Activated CD8-positive, alpha-beta memory T cell treated with anti-CD3 and anti-CD28 coated beads for 24 hours (primary cell): ENCODE measurements at regions not wholly inside any gene's neighbourhood (a gene's known extent, or its start where the extent isn't known, plus 50 kb on each side); places are given as distances from the start of the nearest gene placed in this dataset.
"Not testable (repeated sequence)": the region's sequence is repeated elsewhere in the genome, so short reads cannot be mapped to it uniquely, and the experiment has no call there.

ENCODE experiments used
- DNase-seq: peaks from one replicate; pipeline ENCODE4 v3.0.0-alpha.2; 2020

- no peak for DNase-seq
These were observed 288.0 kb downstream of the NDUFA10 start for GRCh38 chr2:239737144-239737463.

DNA sequence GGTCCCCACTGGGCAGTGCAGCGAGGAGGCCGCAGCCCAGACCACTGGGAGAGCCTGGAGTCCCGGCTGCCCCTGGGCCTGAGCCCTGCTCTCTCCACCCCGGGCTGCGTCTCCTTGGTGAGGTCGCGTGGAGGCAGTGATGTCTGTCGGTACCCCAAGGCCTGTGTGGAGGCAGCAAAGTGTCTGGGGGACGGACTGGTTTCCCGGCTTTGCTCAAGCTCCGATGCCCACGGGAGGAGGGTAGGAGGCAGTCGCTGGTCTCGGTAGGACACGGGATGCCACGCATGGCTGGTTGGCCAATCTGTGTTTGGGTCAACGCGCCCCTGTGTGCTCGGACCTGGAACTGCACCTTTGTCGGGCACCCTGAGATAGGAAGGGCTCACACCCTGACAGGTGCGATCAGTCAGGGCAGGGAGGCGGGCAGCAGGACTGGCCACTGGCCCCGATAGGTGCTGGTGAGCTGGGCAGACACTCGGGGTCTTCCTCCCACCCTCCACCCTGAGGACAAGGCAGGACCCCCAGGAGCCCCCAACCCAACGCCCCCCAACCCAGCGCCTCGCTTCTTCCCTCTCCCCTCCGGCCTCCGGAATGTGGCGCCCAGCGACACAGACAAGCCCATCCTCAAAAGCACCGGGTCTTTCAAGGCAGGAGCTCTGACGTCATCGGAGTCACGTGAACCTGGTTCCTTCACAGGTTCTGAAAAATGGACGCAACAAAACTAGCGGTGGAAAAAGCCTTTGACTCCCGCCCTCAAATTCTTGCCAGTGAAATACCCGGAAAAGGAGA is 288.6 kb downstream of the NDUFA10 start:
- no peak for DNase-seq

DNA sequence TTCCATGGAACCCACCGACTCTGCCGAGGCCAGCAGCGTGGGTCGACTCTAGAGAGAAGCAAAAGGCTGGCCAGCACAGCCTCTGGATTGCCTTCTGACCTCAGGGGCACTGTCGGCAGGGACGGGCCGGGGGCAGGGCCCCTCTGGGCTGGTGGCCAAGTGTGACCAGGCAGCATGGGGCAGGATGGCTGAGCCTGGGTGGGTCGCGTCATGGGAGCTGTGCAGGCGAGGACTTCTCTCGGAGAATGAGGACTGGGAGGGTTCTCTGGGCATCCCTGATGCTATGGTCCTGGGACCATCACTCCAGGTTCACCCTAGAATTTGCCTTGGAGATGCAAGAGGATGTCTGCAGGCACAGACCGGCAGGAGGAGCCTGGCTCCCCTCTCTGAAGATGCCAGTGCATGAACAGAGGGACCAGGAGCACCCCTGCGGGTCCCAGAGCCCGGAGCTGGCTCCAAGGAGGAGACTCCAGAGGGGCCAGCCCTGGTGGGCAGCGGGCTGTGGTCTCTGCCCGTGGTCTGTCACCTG is 289.2 kb downstream of the NDUFA10 start:
- no peak for DNase-seq

DNA sequence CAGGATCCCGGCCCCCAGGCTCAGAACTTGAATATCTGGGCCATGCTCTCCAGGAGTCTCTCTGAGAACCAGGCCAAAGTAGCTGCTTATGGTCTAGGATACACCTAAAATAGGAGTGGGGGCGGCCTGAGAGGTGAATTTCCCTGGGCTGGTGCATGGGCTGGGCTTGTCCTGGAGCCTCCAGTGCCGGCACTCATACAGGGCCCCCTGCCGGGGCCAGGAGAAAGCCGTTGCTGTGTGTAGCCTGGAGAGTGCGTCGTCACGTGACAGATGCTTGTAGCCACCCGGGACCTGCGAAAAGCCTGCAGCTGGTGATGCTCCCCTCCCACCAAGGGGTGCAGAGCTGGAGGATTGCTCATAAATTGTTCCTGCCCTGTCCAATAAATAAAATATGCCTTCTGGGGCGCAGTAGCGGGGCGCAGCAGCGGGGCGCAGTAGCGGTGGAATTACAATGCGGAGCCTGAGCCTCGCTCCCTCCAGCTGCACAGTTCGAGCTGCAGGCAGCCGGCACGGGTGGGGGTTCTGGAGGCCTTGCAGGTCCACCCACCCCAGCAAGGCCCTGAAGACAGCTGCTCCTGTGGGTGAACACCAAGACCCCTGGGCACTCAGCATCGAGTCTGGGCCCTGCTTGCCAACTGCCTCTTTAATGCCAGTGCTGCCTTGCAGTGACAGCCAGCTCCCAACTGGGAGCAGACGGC is 289.9 kb downstream of the NDUFA10 start:
- DNase-seq: no peak

DNA sequence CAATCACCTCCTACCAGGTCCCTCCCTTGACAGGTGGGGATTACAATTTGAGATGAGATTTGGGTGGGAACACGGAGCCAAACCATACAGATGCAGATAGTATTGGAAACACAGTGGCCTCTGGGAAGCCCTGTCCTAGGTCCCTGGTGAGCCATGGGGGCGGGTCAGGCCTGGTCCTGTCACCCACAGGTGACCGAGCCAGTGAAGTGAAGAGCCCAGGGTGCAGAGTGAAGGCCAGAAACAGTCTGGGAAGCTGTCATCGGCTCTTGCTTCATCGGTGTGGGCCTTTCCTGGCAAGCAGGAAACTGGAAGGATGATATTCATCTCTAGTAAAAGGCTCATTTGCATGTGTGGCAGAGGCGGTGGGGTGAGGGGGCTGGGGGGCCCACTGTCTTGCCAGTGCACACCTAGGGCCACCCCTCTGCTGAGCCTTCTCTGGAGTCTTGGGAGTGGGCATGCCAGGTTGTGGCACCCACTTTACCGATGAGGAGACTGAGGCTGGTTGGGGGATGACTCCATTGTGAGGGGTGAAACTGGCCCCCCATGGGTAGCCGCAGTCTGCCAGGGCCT is 290.6 kb downstream of the NDUFA10 start:
- DNase-seq: no peak

- DNase-seq: no peak
These were observed 292.5 kb downstream of the NDUFA10 start for GRCh38 chr2:239732666-239733010.

DNA sequence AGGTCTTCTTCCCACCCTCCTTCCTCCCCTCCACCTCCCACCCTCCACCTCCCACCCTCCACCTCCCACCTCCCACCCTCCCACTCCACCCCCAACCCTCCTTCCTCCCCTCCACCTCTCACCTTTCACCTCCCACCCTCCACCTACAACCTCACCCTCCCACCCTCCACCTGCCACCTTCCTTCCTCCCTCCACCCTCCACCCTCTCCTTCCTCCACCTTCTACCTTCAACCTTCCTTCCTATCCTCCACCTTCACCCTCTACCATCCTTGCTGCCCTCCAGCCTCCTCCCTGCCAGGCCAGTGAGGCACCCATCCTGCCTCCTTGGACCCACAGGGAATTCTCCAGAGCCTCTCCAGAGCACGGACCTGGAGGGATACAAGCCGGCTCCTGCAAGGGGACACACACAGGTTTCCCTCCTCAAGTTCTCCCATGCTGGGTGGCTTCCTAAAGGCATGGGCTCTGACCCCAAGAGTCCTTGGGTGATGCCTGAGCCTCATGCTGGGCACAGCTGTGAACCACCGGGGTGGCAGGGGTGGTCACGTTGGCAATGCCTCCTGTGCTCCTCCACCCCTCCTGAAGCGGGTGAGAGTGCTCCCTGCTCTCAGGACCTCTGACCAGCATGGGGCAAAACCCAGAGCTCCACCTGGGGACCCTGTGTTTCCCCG is 293.0 kb downstream of the NDUFA10 start:
- no peak for DNase-seq

- DNase-seq: no peak
These were observed 293.7 kb downstream of the NDUFA10 start for GRCh38 chr2:239731422-239731821.

DNA sequence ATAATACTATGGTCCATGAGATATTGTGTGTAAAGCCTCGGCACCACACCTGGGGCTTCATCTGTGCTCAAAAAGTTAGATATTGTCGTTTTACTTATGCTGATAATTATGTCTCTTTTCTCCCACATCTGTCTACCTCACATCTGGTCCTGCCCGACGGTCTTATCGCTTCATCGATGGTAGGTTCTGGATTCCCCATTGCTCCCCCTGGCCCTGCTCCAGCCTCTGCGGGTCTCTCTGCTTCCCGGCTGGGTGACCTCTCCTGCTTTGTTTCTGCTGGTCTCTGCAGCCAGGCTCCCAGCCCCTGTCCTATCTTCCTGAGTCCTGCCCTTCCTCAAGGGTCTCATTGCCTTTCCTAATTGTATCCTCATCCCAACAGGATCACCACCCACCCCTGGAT is 294.2 kb downstream of the NDUFA10 start:
- DNase-seq: no peak

- DNase-seq: not testable (repeated sequence)
These were observed 294.6 kb downstream of the NDUFA10 start for GRCh38 chr2:239730567-239730882.

DNA sequence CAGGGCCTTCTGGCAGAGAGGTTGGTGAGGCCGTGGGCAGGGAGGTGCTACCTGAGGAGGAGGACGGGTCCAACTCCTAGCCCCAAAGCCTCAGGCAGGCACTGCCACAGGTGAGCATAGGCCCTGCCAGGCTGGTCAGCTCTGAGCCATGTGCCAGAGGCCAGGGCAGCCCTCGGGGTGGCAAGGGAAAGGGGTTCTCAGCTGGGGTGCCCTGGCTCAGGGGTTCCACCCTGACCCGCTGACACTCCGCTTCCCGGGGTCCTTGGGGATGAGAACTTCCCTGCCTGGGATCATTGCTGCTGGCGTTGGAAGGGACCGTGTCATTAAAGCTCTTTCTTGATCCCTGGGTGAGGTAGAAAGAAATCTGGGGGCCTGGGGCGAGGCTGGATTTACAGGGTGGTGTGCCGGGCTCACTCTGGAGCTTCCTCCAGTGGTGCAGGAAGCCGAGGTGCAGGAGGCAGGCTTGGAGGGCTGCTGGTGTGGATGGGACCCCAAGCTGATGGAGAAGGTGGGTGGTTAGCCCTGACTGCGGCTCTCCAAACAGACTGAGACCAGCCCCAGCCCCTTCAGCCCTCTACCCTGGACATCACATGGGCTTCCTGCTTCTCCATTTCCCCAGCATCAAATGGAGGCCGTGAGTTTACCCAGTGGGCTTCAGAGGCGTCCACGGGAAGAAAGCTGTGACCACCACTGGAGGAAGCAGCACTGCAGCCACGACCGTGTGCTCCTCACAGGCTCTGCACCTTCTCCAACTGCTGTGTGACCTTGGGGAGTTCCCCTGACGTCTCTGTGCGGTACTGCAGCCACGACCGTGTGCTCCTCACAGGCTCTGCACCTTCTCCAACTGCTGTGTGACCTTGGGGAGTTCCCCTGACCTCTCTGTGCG is 295.2 kb downstream of the NDUFA10 start:
- no peak for DNase-seq

- DNase-seq: no peak
These were observed 296.0 kb downstream of the NDUFA10 start for GRCh38 chr2:239729151-239729550.

DNA sequence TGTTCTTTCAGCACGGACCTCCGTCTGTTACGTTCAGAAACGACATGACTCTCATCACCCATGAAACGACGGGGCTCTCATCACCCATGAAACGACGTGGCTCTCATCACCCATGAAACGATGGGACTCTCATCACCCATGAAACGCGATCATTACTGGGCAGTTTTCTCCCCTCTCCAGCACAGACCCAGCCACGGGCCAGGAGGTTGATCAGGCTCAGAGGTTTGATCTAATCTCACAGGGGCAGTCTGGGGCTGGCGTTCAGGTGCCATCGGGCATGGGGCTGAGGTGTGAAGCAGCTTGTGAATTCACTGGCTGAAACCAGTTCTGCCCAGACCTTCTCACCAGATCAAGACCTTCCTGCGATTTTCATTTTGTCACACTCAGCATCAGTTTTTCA is 296.4 kb downstream of the NDUFA10 start:
- DNase-seq: no peak

DNA sequence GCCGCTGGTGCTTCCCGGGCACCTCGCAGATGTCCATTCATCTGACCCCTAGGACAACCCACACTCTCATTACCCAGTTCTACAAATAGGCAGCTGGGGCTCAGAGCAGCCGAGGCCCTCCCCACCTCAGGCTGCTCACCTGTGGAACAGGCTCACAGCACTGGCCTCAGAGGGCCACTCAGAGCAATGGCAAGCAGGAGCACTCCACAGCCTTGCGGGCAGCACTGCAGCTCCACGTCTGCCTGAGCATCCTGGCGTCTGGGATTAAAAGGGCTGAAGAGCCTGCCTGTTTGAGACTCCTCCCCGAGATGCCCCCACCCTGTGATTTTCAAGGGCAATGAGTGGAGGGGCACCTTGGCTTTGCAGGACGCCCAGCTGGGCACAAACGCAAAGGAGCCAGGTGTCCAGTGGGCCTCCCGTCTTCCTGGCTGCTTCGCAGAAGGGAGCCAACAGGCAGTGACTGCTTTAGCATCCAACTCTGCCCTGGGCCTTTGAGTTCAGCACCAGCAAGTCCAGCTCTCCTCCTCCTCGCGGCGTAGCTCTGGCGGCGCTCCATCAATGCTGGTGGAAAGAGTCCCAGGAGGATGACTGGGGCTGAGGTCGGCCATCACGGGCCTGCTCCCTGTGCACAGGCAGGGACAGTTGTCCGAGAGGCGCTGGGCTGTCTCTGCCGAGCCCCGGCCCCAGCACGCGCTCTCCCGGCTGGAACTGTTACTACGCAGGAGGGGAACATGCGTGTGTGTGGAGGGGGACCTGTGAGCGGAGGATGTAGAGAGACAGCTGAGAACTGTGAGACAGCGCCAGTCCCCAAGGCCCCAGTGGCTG is 297.2 kb downstream of the NDUFA10 start:
- no peak for DNase-seq

GRCh38 chr2:239727182-239727775 is 297.9 kb downstream of the NDUFA10 start:
- no peak for DNase-seq

GRCh38 chr2:239726631-239727181 is 298.4 kb downstream of the NDUFA10 start:
- no peak for DNase-seq

DNA sequence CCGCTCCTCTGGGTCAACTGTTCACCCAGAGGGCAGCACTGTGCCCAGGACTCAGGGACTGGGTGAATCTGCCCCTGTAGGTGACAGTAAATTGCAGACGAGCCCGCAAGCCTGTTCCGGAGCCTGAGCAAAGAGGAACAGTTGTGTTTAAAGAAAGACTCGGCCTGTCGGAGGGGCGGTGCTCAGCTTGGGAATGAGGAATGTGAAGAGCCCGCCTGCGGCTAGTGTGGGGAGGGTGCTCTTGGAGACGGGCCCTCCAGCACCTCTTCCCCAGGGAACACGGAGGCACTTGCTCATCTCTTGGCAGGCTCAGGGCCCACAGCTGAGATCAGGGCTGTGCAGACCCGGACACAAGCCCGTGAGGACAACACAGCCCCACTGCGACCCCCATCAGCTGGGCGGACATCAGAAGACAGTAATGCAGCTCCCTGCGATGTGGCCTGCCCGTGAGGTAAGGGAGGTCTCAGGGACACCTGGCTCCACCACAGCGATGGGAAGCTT is 299.0 kb downstream of the NDUFA10 start:
- DNase-seq: no peak

GRCh38 chr2:239725551-239725890 is 299.6 kb downstream of the NDUFA10 start:
- no peak for DNase-seq

DNA sequence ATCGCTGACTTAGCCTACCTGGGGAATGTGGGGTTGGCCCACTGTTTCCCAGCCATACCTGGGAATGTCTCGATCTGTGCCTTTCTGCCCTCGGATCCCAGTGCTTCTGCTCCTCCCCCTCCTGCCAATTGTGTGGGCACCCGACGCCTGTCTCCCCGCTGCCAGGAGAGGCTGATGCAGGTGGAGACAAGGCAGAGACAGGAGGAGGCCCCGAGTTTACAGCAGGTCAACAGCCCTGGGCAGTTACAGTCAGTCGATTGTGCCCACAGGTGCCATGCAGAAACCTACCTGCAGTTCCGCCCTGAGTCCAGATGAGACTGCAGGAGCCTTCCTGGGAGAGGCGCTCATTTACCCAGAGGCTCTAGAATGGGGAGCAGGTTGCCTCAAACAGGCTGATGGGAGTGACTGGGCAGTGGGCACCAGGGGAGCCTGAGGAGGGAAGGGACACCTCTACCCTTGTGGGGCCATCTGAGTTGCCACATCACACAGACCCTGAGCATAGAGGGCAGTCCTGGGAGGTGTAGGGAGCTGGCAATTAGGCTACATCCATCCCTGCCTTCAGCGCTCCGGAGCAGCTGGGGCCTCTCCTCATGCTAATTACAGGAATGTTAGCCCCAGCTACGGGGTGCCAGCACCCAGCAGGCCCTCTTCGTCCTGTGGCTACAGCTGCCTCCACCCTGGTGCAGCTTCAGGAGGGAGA is 300.1 kb downstream of the NDUFA10 start:
- no peak for DNase-seq

- no peak for DNase-seq
These were observed 300.8 kb downstream of the NDUFA10 start for GRCh38 chr2:239724194-239724849.
